OCI-LY7 (cell line): ENCODE measurements at regions not wholly inside any gene's neighbourhood (a gene's known extent, or its start where the extent isn't known, plus 50 kb on each side); places are given as distances from the start of the nearest gene placed in this dataset.

ENCODE experiments used
- BruUV-seq: library from RNA; stranded (reverse); fragments of 400-500 nt; replicated peaks from 2 replicates; lab custom pipeline; 2021; lab: Mats Ljungman, UMichigan
- CTCF ChIA-PET: fragments of 300-600 bp; sonication (Branson Sonifier 250); formaldehyde crosslinking; loops from one replicate; lab custom pipeline; 2022; ENCODE audit warnings: antibody characterized with exemption; ENCODE audit not compliant: unreplicated experiment; lab: Charles Lee
- POLR2A ChIA-PET: fragments of 300-600 bp; sonication (Branson Sonifier 250); formaldehyde crosslinking; loops from one replicate; lab custom pipeline; 2022; ENCODE audit warnings: antibody characterized with exemption; lab: Charles Lee
- DNase-seq: peaks from one replicate; pipeline ENCODE4 v3.0.0-alpha.2; 2015; ENCODE audit warnings: low spot score
- H2AFZ ChIP-seq: fragments of 200-600 bp; sonication (generic), shearing (Covaris generic); 2 replicates; pipeline ENCODE4 v1.6.1; 2014; ENCODE audit warnings: mild to moderate bottlenecking, antibody characterized with exemption, low read length, moderate library complexity
- H3K27ac ChIP-seq: fragments of 200-600 bp; sonication (generic); 2 replicates; pipeline ENCODE4 v1.5.1; 2014; ENCODE audit warnings: mixed run types, low read depth, mild to moderate bottlenecking, moderate library complexity, low read length, inconsistent platforms; ENCODE audit not compliant: poor library complexity, severe bottlenecking
- H3K36me3 ChIP-seq: fragments of 200-600 bp; sonication (generic); 2 replicates; pipeline ENCODE4 v1.6.1; 2014; ENCODE audit warnings: mild to moderate bottlenecking, antibody characterized with exemption, low read length, moderate library complexity, mixed read lengths; ENCODE audit not compliant: insufficient read depth
- H3K4me1 ChIP-seq: fragments of 200-600 bp; sonication (generic); 2 replicates; pipeline ENCODE4 v1.5.1; 2014; ENCODE audit warnings: mild to moderate bottlenecking, low read length; ENCODE audit not compliant: insufficient read depth, poor library complexity, severe bottlenecking
- H3K4me2 ChIP-seq: fragments of 200-600 bp; sonication (generic); 2 replicates; pipeline ENCODE4 v1.6.1; 2014; ENCODE audit warnings: mild to moderate bottlenecking, low read length
- H3K4me3 ChIP-seq: fragments of 200-600 bp; sonication (generic); 2 replicates; pipeline ENCODE4 v1.5.1; 2014; ENCODE audit warnings: mild to moderate bottlenecking, low read depth, low read length; ENCODE audit not compliant: poor library complexity, severe bottlenecking
- H3K79me2 ChIP-seq: fragments of 200-600 bp; sonication (generic); 2 replicates; pipeline ENCODE4 v1.6.1; 2016; ENCODE audit warnings: low read depth, mild to moderate bottlenecking, low read length, moderate library complexity, mixed read lengths; ENCODE audit not compliant: insufficient read depth
- H3K9me2 ChIP-seq: fragments of 200-600 bp; sonication (generic); 2 replicates; pipeline ENCODE4 v1.6.1; 2016; ENCODE audit warnings: mild to moderate bottlenecking, low read length, mixed read lengths; ENCODE audit not compliant: insufficient read depth
- H3K9me3 ChIP-seq: fragments of 200-600 bp; sonication (generic); 2 replicates; pipeline ENCODE4 v1.6.1; 2014; ENCODE audit warnings: mild to moderate bottlenecking, mixed run types, low read length, mixed read lengths
- H4K20me1 ChIP-seq: fragments of 200-600 bp; sonication (generic); 2 replicates; pipeline ENCODE4 v1.6.1; 2014; ENCODE audit warnings: mild to moderate bottlenecking, antibody characterized with exemption, low read length, moderate library complexity, mixed read lengths; ENCODE audit not compliant: insufficient read depth
- CTCF ChIP-seq: fragments of 200-600 bp; sonication (generic); conservative IDR thresholded peaks from 2 replicates; pipeline ENCODE4 v1.5.1; 2014; ENCODE audit warnings: mild to moderate bottlenecking, antibody characterized with exemption, low read length, moderate library complexity, mixed read lengths
- EZH2phosphoT487 ChIP-seq: fragments of 200-600 bp; sonication (generic); IDR thresholded peaks from 2 replicates; pipeline ENCODE4 v1.6.1; 2018; ENCODE audit warnings: low read depth, borderline replicate concordance, mild to moderate bottlenecking, mixed run types, antibody characterized with exemption, low read length, moderate library complexity, mixed read lengths
- intact Hi-C: fragments of 100-400 bp; cut with micrococcal nuclease; formaldehyde crosslinking; loops from one replicate; pipeline ENCODE4 v1.10.0; 2022; ENCODE audit not compliant: unreplicated experiment

DNA sequence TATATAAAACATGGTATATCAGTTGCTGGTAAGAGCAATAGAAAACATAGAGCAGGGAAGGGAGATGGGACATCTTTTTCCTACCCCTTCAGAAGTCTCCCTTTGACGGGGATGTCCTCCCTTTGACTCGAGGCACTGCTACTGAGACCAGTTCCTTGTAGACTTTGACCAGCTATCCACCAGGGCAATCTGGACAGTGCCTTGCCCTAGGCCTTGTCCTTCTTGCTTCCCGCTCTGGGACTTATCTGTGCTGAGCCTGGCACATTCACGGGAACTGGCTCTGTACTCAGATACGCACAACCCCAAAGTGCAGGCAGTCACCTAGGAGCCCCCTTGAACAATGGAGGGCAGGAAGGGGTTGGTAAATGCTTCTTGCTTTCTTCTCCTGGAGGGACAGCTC is 116.6 kb upstream of the ANKH start:
- H3K9me2 ChIP-seq = no peaks in the 10 kb centered on the region
- H4K20me1 ChIP-seq = no peaks in the 10 kb centered on the region
- H3K4me3 ChIP-seq = no peak overlapping the region
- intact Hi-C loops = no loop called here
- H3K4me2 ChIP-seq = no peak overlapping the region
- ChIA-PET CTCF (no interaction called here), POLR2A (no interaction called here)
- H3K36me3 ChIP-seq = no peaks in the 10 kb centered on the region
- TF ChIP-seq CTCF (no peak), EZH2phosphoT487 (no peak)
- H3K9me3 ChIP-seq = no peaks in the 10 kb centered on the region
- H3K27ac ChIP-seq = no peak overlapping the region
- no peak overlapping the region for H2AFZ ChIP-seq
- no peaks in the 10 kb centered on the region for H3K79me2 ChIP-seq
- DNase-seq = no peak
- H3K4me1 ChIP-seq = no peaks in the 10 kb centered on the region
- no TSS peak for BruUV-seq

GRCh38 chr5:14986413-14986812 is 114.8 kb upstream of the ANKH start:
- H3K4me2 ChIP-seq = no peak overlapping the region
- DNase-seq = no peak
- H4K20me1 ChIP-seq = no peaks in the 10 kb centered on the region
- H3K4me3 ChIP-seq = no peak overlapping the region
- intact Hi-C loops = no loop called here
- no peak overlapping the region for H2AFZ ChIP-seq
- no TSS peak for BruUV-seq
- H3K36me3 ChIP-seq = no peaks in the 10 kb centered on the region
- TF ChIP-seq CTCF (no peak), EZH2phosphoT487 (no peak)
- H3K9me3 ChIP-seq = no peaks in the 10 kb centered on the region
- H3K9me2 ChIP-seq = no peaks in the 10 kb centered on the region
- no peaks in the 10 kb centered on the region for H3K4me1 ChIP-seq
- no peak overlapping the region for H3K27ac ChIP-seq
- ChIA-PET POLR2A (no interaction called here), CTCF (no interaction called here)
- no peaks in the 10 kb centered on the region for H3K79me2 ChIP-seq

- ChIA-PET CTCF (no interaction called here), POLR2A (interaction anchor here (0.7 kb wide), 2 partner anchors 104 to 787 kb away, joined by 3 to 4 read pairs; no protein-coding TSS in a partner anchor)
- no peak overlapping the region for H3K4me3 ChIP-seq
- no peak overlapping the region for H3K27ac ChIP-seq
- no peaks in the 10 kb centered on the region for H3K79me2 ChIP-seq
- H3K36me3 ChIP-seq = no peaks in the 10 kb centered on the region
- no peak for DNase-seq
- no peak for TF ChIP-seq CTCF
- TF ChIP-seq EZH2phosphoT487 = no peak
- H3K4me2 ChIP-seq = no peak overlapping the region
- H4K20me1 ChIP-seq = no peaks in the 10 kb centered on the region
- intact Hi-C loops = no loop called here
- BruUV-seq = no TSS peak
- no peak overlapping the region for H2AFZ ChIP-seq
- H3K9me3 ChIP-seq = no peaks in the 10 kb centered on the region
- no peaks in the 10 kb centered on the region for H3K9me2 ChIP-seq
- no peaks in the 10 kb centered on the region for H3K4me1 ChIP-seq
Observed at GRCh38 chr5:14983666-14984441, 112.3 kb upstream of the ANKH start.
